HepG2 (cell line): ENCODE measurements at regions not wholly inside any gene's neighbourhood (a gene's known extent, or its start where the extent isn't known, plus 50 kb on each side); places are given as distances from the start of the nearest gene placed in this dataset.

Experiments
- BHLHE40 ChIP-seq: IDR thresholded peaks from 2 replicates; pipeline ENCODE4 v1.6.1; 2011; ENCODE audit warnings: low read length, improper control_type of control experiment
- CBX1 ChIP-seq: IDR thresholded peaks from one replicate; pipeline ENCODE4 v1.6.1; 2016; ENCODE audit warnings: antibody characterized with exemption, low read depth
- FOXM1 ChIP-seq: sonication (generic); formaldehyde crosslinking; IDR thresholded peaks from 2 replicates; pipeline ENCODE4 v1.5.0; 2020; ENCODE audit warnings: missing genetic modification reagents
- HMG20A ChIP-seq: IDR thresholded peaks from 2 replicates; pipeline ENCODE4 v1.6.1; 2016; ENCODE audit warnings: borderline replicate concordance
- NBN ChIP-seq: fragments of 450-650 bp; conservative IDR thresholded peaks from 2 replicates; pipeline ENCODE4 v1.6.1; 2017
- PLRG1 ChIP-seq: fragments of 450-650 bp; conservative IDR thresholded peaks from 2 replicates; pipeline ENCODE4 v1.6.1; 2016
- SIN3A ChIP-seq: IDR thresholded peaks from 2 replicates; pipeline ENCODE4 v1.6.1; 2011; ENCODE audit warnings: low read depth, mild to moderate bottlenecking, control low read depth, low read length, borderline replicate concordance
- ZFP36L1 ChIP-seq: sonication (generic); formaldehyde crosslinking; IDR thresholded peaks from 2 replicates; pipeline ENCODE4 v1.8.0; 2022; ENCODE audit warnings: mild to moderate bottlenecking, missing genetic modification reagents, moderate library complexity
- ZNF224 ChIP-seq: sonication (generic); formaldehyde crosslinking; IDR thresholded peaks from 2 replicates; pipeline ENCODE4 v1.5.0; 2020; ENCODE audit warnings: mild to moderate bottlenecking, missing genetic modification reagents
- ZNF383 ChIP-seq: sonication (generic); formaldehyde crosslinking; IDR thresholded peaks from 2 replicates; pipeline ENCODE4 v1.4.0; 2020; ENCODE audit warnings: missing genetic modification reagents, mild to moderate bottlenecking, borderline replicate concordance
- ZNF451 ChIP-seq: sonication (generic); formaldehyde crosslinking; IDR thresholded peaks from 2 replicates; pipeline ENCODE4 v1.5.0; 2020; ENCODE audit warnings: mild to moderate bottlenecking, missing genetic modification reagents
- ZNF550 ChIP-seq: sonication (generic); formaldehyde crosslinking; IDR thresholded peaks from 2 replicates; pipeline ENCODE4 v1.4.0; 2020; ENCODE audit warnings: mild to moderate bottlenecking, missing genetic modification reagents, borderline replicate concordance
- ZNF619 ChIP-seq: sonication (generic); formaldehyde crosslinking; IDR thresholded peaks from 2 replicates; pipeline ENCODE4 v1.4.0; 2020; ENCODE audit warnings: mild to moderate bottlenecking, missing genetic modification reagents
- ZNF7 ChIP-seq: IDR thresholded peaks from 2 replicates; pipeline ENCODE4 v1.6.1; 2016; ENCODE audit warnings: missing biosample characterization, missing genetic modification reagents
- ZNF879 ChIP-seq: sonication (generic); formaldehyde crosslinking; IDR thresholded peaks from 2 replicates; pipeline ENCODE4 v1.8.1; 2023; ENCODE audit warnings: missing genetic modification reagents
- TF ChIP-seq, protein P1 (sequence below): sonication (generic); formaldehyde crosslinking; IDR thresholded peaks from 2 replicates; pipeline ENCODE4 v1.5.0; 2020; ENCODE audit warnings: missing genetic modification reagents
- TF ChIP-seq, protein P2 (sequence below): IDR thresholded peaks from 2 replicates; pipeline ENCODE4 v1.6.1; 2016; ENCODE audit warnings: control low read depth
- TF ChIP-seq, protein P3 (sequence below): IDR thresholded peaks from 2 replicates; pipeline ENCODE4 v1.4.0; 2020; ENCODE audit warnings: mild to moderate bottlenecking, missing genetic modification reagents
- TF ChIP-seq, protein P4 (sequence below): sonication (generic); formaldehyde crosslinking; IDR thresholded peaks from 2 replicates; pipeline ENCODE4 v1.4.0; 2020; ENCODE audit warnings: missing genetic modification reagents

DNA sequence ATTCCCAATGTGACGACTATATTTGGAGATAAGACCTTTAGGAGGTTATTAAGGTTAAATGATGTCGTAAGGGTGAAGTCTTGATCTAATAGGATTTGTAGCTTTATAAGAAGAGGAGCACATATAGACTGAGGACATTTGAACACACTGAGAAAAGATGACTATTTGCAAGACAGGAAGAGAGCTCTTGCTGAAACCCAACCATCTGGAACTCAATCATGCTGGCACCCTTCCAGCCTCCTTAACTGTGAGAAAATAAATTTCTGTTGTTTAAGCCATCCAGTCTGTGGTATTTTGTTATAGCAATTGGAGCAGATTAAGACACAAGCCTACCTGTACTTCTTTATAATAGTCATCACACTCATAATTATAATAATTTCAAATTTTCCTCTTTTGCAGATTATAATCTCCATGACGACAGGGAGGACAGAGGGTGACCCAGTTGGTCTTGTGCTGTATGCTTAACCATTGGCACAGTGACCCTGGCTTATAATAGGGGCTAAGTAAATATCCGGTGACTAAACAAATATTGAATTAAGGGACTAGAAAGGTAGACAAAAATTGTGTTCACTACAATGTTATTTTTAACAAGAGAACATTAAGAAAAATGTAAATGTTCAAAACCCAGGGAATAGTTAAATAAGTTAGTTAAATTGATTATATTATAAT lies 206.4 kb upstream of the HDDC2 start (continued):
- TF ChIP-seq ZFP36L1 (CRISPR knock-in tag): no peak
- no peak for TF ChIP-seq ZNF879 (CRISPR knock-in tag)
- TF ChIP-seq, protein P1, sequence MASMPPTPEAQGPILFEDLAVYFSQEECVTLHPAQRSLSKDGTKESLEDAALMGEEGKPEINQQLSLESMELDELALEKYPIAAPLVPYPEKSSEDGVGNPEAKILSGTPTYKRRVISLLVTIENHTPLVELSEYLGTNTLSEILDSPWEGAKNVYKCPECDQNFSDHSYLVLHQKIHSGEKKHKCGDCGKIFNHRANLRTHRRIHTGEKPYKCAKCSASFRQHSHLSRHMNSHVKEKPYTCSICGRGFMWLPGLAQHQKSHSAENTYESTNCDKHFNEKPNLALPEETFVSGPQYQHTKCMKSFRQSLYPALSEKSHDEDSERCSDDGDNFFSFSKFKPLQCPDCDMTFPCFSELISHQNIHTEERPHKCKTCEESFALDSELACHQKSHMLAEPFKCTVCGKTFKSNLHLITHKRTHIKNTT (CRISPR knock-in tag): no peak
- no peak for TF ChIP-seq BHLHE40
- no peak for TF ChIP-seq NBN
- no peak for TF ChIP-seq SIN3A
- peak; percentile 55; the same call in 1 of the 2 replicates for TF ChIP-seq HMG20A
- TF ChIP-seq ZNF550 (CRISPR knock-in tag): no peak
- no peak for TF ChIP-seq FOXM1 (CRISPR knock-in tag)
- no peak for TF ChIP-seq ZNF7 (CRISPR knock-in tag)
- TF ChIP-seq CBX1: no peak
- no peak for TF ChIP-seq ZNF224 (CRISPR knock-in tag)
- no peak for TF ChIP-seq ZNF383 (CRISPR knock-in tag)
- TF ChIP-seq ZNF619 (CRISPR knock-in tag): no peak
- TF ChIP-seq ZNF451 (CRISPR knock-in tag): no peak
- TF ChIP-seq, protein P2, sequence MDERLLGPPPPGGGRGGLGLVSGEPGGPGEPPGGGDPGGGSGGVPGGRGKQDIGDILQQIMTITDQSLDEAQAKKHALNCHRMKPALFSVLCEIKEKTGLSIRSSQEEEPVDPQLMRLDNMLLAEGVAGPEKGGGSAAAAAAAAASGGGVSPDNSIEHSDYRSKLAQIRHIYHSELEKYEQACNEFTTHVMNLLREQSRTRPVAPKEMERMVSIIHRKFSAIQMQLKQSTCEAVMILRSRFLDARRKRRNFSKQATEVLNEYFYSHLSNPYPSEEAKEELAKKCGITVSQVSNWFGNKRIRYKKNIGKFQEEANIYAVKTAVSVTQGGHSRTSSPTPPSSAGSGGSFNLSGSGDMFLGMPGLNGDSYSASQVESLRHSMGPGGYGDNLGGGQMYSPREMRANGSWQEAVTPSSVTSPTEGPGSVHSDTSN (CRISPR knock-in tag): no peak
- TF ChIP-seq, protein P3, sequence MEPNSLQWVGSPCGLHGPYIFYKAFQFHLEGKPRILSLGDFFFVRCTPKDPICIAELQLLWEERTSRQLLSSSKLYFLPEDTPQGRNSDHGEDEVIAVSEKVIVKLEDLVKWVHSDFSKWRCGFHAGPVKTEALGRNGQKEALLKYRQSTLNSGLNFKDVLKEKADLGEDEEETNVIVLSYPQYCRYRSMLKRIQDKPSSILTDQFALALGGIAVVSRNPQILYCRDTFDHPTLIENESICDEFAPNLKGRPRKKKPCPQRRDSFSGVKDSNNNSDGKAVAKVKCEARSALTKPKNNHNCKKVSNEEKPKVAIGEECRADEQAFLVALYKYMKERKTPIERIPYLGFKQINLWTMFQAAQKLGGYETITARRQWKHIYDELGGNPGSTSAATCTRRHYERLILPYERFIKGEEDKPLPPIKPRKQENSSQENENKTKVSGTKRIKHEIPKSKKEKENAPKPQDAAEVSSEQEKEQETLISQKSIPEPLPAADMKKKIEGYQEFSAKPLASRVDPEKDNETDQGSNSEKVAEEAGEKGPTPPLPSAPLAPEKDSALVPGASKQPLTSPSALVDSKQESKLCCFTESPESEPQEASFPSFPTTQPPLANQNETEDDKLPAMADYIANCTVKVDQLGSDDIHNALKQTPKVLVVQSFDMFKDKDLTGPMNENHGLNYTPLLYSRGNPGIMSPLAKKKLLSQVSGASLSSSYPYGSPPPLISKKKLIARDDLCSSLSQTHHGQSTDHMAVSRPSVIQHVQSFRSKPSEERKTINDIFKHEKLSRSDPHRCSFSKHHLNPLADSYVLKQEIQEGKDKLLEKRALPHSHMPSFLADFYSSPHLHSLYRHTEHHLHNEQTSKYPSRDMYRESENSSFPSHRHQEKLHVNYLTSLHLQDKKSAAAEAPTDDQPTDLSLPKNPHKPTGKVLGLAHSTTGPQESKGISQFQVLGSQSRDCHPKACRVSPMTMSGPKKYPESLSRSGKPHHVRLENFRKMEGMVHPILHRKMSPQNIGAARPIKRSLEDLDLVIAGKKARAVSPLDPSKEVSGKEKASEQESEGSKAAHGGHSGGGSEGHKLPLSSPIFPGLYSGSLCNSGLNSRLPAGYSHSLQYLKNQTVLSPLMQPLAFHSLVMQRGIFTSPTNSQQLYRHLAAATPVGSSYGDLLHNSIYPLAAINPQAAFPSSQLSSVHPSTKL (CRISPR knock-in tag): peak; percentile 85
- TF ChIP-seq, protein P4, sequence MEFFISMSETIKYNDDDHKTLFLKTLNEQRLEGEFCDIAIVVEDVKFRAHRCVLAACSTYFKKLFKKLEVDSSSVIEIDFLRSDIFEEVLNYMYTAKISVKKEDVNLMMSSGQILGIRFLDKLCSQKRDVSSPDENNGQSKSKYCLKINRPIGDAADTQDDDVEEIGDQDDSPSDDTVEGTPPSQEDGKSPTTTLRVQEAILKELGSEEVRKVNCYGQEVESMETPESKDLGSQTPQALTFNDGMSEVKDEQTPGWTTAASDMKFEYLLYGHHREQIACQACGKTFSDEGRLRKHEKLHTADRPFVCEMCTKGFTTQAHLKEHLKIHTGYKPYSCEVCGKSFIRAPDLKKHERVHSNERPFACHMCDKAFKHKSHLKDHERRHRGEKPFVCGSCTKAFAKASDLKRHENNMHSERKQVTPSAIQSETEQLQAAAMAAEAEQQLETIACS: no peak
- TF ChIP-seq PLRG1: no peak
